ENCODE measurements at regions not wholly inside any gene's neighbourhood (a gene's known extent, or its start where the extent isn't known, plus 50 kb on each side); places are given as distances from the start of the nearest gene placed in this dataset.

- TF ChIP-seq, protein P1, sequence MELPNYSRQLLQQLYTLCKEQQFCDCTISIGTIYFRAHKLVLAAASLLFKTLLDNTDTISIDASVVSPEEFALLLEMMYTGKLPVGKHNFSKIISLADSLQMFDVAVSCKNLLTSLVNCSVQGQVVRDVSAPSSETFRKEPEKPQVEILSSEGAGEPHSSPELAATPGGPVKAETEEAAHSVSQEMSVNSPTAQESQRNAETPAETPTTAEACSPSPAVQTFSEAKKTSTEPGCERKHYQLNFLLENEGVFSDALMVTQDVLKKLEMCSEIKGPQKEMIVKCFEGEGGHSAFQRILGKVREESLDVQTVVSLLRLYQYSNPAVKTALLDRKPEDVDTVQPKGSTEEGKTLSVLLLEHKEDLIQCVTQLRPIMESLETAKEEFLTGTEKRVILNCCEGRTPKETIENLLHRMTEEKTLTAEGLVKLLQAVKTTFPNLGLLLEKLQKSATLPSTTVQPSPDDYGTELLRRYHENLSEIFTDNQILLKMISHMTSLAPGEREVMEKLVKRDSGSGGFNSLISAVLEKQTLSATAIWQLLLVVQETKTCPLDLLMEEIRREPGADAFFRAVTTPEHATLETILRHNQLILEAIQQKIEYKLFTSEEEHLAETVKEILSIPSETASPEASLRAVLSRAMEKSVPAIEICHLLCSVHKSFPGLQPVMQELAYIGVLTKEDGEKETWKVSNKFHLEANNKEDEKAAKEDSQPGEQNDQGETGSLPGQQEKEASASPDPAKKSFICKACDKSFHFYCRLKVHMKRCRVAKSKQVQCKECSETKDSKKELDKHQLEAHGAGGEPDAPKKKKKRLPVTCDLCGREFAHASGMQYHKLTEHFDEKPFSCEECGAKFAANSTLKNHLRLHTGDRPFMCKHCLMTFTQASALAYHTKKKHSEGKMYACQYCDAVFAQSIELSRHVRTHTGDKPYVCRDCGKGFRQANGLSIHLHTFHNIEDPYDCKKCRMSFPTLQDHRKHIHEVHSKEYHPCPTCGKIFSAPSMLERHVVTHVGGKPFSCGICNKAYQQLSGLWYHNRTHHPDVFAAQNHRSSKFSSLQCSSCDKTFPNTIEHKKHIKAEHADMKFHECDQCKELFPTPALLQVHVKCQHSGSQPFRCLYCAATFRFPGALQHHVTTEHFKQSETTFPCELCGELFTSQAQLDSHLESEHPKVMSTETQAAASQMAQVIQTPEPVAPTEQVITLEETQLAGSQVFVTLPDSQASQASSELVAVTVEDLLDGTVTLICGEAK (IDR thresholded peaks at IDR 0.05) = no peak
- TF ChIP-seq, protein P1 (CRISPR knock-in tag; IDR thresholded peaks at IDR 0.05) = no peak
- no peak for TF ChIP-seq CBFB (CRISPR knock-in tag; IDR thresholded peaks at IDR 0.05)
- no peak for TF ChIP-seq EZH2 (IDR thresholded peaks at IDR 0.05; ENCODE audit: borderline replicate concordance, low read depth, low read length)
- no peak for TF ChIP-seq TCF15 (CRISPR knock-in tag; IDR thresholded peaks at IDR 0.05)
- TF ChIP-seq BCOR (IDR thresholded peaks at IDR 0.05) = no peak
- TF ChIP-seq GTF2F1 (IDR thresholded peaks at IDR 0.05; ENCODE audit: low read depth, low read length) = no peak
Measured at GRCh38 chr17:62882284-62882683, 74.2 kb upstream of the MARCHF10 start (continued).
